CD4-positive, alpha-beta T cell treated with Interleukin-4 for 4 hours (primary cell): ENCODE measurements at regions not wholly inside any gene's neighbourhood (a gene's known extent, or its start where the extent isn't known, plus 50 kb on each side); places are given as distances from the start of the nearest gene placed in this dataset.
"Not testable (repeated sequence)": the region's sequence is repeated elsewhere in the genome, so short reads cannot be mapped to it uniquely, and the experiment has no call there.

Experiments used
- DNase-seq: peaks from one replicate; pipeline ENCODE4 v3.0.0-alpha.2; 2020

- DNase-seq, result no peak
Observed at GRCh38 chr4:29259556-29259955, 1460.6 kb upstream of the PCDH7 start.

GRCh38 chr4:29262986-29263385 lies 1457.2 kb upstream of the PCDH7 start:
- no peak for DNase-seq

- DNase-seq, result no peak
Observed at GRCh38 chr4:29276150-29276549, 1444.0 kb upstream of the PCDH7 start.

GRCh38 chr4:29277381-29277780 lies 1442.8 kb upstream of the PCDH7 start:
- no peak for DNase-seq

GRCh38 chr4:29278585-29278984 lies 1441.6 kb upstream of the PCDH7 start:
- DNase-seq, result no peak

- DNase-seq, result no peak
Observed at GRCh38 chr4:29289118-29289517, 1431.1 kb upstream of the PCDH7 start.

- no peak for DNase-seq
Observed at GRCh38 chr4:29295280-29295679, 1424.9 kb upstream of the PCDH7 start.

GRCh38 chr4:29304595-29304994 lies 1415.6 kb upstream of the PCDH7 start:
- no peak for DNase-seq

GRCh38 chr4:29307256-29307655 lies 1412.9 kb upstream of the PCDH7 start:
- no peak for DNase-seq

- no peak for DNase-seq
Observed at GRCh38 chr4:29307755-29308154, 1412.4 kb upstream of the PCDH7 start.

GRCh38 chr4:29309050-29309449 lies 1411.1 kb upstream of the PCDH7 start:
- DNase-seq, result no peak

GRCh38 chr4:29310252-29310651 lies 1409.9 kb upstream of the PCDH7 start:
- no peak for DNase-seq

GRCh38 chr4:29311247-29311646 lies 1408.9 kb upstream of the PCDH7 start:
- DNase-seq, result no peak

- no peak for DNase-seq
Observed at GRCh38 chr4:29319663-29320340, 1400.4 kb upstream of the PCDH7 start.

- DNase-seq, result no peak
Observed at GRCh38 chr4:29320947-29321620, 1399.1 kb upstream of the PCDH7 start.

- no peak for DNase-seq
Observed at GRCh38 chr4:29326004-29326403, 1394.2 kb upstream of the PCDH7 start.

GRCh38 chr4:29326816-29327215 lies 1393.4 kb upstream of the PCDH7 start:
- DNase-seq, result no peak

GRCh38 chr4:29336861-29337260 lies 1383.3 kb upstream of the PCDH7 start:
- no peak for DNase-seq

- DNase-seq, result no peak
Observed at GRCh38 chr4:29372971-29373370, 1347.2 kb upstream of the PCDH7 start.

GRCh38 chr4:29375716-29376115 lies 1344.5 kb upstream of the PCDH7 start:
- DNase-seq, result no peak

- not testable (repeated sequence) for DNase-seq
Observed at GRCh38 chr4:29378237-29378636, 1341.9 kb upstream of the PCDH7 start.

GRCh38 chr4:29390921-29391320 lies 1329.2 kb upstream of the PCDH7 start:
- no peak for DNase-seq

GRCh38 chr4:29405116-29405515 lies 1315.1 kb upstream of the PCDH7 start:
- no peak for DNase-seq

- DNase-seq, result no peak
Observed at GRCh38 chr4:29415771-29416170, 1304.4 kb upstream of the PCDH7 start.
